ENCODE measurements at regions not wholly inside any gene's neighbourhood (a gene's known extent, or its start where the extent isn't known, plus 50 kb on each side); places are given as distances from the start of the nearest gene placed in this dataset.

GRCh38 chr5:67790390-67790789 lies 425.2 kb upstream of the PIK3R1 start:
- no peak for TF ChIP-seq POLR2AphosphoS5 (IDR thresholded peaks at IDR 0.05; ENCODE audit: insufficient read depth in 1 of 2, low read depth in 1 of 2)
- no peak for TF ChIP-seq CTCF (IDR thresholded peaks at IDR 0.05)
- TF ChIP-seq POLR2A (IDR thresholded peaks at IDR 0.05) = no peak

Data from vagina (tissue), 2 donors.